HG03520 (cell line): ENCODE measurements at regions not wholly inside any gene's neighbourhood (a gene's known extent, or its start where the extent isn't known, plus 50 kb on each side); places are given as distances from the start of the nearest gene placed in this dataset.
A peak's percentile ranks its signal among the peaks of the same experiment; 100 is the strongest.
"Not testable (repeated sequence)": the region's sequence is repeated elsewhere in the genome, so short reads cannot be mapped to it uniquely, and the experiment has no call there.

Source experiments
- ATAC-seq: cut with Tn5 transposase; IDR thresholded peaks from one replicate; pipeline ENCODE4 v1.9.1; 2021; ENCODE audit warnings: mild to moderate bottlenecking, moderate library complexity; ENCODE audit not compliant: unreplicated experiment

DNA sequence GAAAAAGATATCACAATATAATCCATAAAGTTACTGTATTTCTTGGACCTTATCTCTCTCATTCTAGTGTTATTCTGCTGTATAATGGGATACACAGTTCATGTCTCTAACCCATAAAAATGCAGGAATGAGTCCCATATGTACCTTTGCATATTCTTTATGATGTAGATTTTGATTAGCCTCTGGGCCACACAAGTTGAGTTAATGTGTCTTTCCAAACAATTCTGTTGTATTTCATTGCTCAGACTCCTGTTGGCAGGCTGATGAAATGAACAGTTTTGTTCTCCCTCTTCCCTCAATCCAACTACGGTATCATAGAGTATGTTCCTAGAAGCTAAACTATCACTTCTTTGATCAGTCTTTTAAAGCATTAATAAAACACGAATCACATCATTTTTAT is 113.2 kb upstream of the SATB2 start:
- ATAC-seq, result no peak

DNA sequence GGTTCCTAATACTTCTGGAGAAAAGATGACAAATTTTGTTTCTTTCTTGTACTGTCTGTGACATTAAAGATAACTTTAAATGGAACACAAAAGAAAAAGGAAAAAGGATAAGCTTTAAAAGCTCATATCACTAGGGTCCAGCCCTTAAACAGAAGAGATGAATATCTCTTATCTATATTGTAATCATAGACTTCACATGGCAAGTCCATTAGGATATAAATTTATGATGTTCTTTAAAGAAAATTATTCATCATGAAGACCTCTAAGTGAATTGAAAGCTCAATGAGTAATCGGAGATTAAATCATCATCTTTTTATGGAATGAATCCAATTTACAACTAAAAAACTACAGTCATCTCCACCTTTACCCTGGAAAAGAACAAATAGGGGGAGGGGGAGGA is 111.6 kb upstream of the SATB2 start:
- ATAC-seq, result no peak

DNA sequence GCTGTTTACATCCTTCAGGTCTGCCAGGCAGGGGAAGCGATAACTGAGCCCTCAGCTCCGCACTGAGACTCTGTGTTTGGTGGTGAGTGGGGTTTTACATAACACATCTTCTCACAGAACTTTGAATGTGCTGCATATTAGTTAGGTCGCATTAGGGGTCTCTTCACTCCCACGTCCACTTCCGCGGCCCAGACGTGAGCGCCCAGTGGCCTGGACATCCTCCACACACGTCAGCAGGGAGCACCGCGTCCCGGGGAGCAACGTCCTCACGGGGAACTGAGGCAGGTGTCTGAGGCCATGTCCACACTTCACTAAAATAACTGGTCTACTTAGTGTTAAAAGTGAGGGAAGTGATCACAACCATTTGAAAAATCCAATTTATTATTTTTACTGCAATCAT is 100.4 kb upstream of the SATB2 start:
- no peak for ATAC-seq

DNA sequence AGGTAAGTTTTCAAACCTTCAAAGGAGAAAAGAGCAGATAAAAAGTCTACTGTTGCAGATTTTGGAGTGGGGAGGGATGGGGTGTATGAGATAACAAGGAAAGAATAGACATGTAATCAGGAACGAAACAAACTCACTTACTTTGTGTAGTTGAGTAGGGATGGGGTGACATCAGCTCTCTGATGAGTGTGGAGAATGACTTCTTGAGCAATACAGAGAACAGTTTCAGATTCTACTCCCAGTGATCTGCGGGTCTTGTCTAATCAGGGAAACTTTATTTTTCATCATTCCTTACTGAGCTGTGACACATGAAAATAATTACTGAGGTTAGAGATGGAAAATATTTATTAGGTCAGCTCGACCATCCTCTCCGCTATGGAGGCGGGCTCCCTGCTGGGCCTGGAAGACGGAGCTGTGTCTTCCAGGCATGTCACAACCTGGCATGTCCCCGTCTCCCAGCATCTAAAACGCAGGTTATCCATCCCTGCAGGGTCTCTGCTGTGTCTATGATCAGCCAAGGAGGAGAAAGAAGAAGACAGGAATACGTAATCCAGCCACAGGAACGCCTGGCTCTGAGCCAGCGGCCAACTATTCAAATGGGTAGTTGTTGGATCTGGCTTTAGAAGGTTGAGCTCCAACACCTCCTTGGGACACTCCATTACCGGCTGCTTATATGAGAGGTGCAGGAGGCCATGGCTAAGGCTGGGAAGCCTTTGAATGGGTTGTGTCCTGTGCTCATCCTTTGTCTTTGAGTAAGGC is 99.0 kb upstream of the SATB2 start:
- ATAC-seq, result no peak

DNA sequence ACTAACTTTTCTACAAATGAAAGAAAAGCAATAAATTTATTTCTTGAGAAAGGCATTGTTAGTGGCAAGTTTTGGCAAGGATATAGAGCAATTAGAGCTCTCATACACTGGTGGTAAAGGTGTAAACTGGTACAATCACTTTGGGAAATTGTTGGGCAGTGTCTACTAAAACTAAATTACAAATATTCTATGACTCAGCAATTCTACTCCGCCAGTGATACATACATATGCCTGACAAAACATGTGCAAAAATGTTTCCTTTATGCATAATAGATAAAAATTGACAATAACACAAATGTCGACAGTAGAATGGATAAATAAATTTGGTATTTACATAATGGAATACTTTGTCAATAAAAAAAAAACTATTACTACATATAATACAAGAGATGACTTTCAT is 96.3 kb upstream of the SATB2 start:
- no peak for ATAC-seq

DNA sequence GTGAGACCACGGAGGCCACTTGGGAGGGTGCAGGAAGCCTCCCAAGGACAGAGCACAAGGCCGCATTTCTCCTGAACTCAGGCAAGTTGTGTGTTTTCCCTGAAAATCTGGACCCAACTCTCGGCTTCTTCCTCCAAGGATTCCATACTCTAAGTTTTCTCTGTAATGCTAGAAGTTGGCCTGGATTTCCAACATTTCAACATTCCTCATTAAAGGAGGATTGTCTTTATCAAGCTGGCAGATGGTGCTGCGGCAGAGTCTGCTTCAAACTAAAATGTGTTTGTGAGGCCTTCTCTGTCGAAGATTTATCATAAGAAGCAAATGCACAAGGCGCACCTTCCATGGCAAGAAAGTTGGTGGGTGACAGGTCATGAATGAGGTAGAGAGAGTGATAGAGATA is 94.4 kb upstream of the SATB2 start:
- ATAC-seq, result no peak

DNA sequence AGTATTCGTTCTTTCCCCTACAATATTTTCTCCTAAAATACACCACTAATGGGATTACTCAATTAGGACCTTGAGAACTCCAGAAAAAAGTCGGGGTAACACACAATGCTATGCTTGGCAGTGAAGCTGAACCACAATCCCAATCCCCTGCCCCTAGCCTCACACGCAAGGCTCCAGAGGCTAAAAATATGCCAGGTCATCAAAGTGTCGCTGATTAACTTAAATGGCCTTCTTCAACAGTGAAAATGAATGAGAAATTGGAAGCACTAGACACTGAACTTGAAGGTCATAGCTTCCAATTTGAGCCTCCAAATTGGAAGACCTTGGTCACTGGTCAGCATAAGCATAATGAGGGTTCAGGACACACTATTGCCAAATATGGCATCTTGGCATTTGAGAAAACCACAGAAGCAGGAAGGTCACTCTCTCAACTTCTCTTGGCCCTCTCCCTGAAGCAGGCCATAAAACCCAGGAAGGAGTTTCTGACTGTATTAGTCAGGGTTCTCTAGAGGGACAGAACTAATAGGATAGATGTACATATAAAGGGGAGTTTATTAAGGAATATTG is 86.0 kb upstream of the SATB2 start:
- ATAC-seq, result no peak

DNA sequence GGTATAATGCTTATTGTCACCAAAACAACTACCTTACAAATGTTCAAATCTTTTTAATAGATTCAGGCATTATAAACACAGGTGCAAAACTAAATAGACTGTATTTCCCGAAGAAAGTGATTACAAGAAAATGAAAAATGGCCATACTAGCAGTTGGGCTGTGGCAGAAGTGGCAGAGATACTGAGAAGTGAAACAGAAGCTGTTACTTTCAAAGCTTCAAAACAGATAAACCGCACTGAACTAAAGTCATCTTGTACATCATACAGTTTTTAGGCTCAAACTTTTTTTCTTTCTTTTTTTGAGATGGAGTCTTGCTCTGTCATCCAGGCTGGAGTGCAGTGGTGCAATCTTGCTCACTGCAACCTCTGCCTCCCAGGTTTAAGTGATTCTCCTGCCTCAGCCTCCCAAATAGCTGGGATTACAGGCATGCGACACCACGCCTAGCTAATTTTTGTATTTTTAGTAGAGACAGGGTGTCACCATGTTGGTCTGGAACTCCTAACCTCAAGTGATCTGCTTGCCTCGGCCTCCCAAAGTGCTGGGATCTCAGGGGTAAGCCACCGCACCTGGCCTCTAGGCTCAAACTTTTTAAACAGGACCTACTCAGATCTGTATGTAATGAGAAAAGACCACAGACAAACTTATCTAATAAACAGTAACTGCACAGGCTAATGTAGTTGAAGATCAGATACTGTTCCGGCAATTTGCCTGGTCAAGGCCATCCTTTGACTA is 77.9 kb upstream of the SATB2 start:
- ATAC-seq, result no peak

DNA sequence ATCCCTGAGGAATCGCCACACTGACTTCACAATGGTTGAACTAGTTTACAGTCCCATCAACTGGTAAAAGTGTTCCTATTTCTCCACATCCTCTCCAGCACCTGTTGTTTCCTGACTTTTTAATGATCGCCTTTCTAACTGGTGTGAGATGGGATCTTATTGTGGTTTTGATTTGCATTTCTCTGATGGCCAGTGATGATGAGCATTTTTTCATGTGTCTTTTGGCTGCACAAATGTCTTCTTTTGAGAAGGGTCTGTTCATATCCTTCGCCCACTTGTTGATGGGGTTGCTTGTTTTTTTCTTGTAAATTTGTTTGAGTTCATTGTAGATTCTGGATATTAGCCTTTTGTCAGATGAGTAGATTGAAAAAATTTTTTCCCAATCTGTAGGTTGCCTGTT is 76.1 kb upstream of the SATB2 start:
- ATAC-seq, result not testable (repeated sequence)

DNA sequence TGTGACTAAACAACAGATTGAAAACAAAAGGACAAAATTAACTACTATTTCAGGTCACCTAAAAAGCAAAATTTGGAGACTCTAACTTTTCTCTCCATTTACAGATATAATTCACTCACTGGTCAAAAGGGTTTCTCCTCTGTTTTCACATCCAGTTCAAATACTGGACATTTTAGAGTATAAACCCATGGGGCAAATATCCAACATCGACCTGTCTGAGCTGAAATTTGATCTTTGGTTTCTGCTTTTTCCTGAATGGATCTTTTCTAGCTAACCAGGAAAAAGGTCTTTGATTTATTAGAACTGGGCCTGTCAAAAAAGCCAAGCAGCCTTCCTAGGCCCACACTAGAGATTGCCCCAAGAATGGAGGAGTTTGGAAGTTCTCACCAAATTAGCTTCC is 69.3 kb upstream of the SATB2 start:
- no peak for ATAC-seq

DNA sequence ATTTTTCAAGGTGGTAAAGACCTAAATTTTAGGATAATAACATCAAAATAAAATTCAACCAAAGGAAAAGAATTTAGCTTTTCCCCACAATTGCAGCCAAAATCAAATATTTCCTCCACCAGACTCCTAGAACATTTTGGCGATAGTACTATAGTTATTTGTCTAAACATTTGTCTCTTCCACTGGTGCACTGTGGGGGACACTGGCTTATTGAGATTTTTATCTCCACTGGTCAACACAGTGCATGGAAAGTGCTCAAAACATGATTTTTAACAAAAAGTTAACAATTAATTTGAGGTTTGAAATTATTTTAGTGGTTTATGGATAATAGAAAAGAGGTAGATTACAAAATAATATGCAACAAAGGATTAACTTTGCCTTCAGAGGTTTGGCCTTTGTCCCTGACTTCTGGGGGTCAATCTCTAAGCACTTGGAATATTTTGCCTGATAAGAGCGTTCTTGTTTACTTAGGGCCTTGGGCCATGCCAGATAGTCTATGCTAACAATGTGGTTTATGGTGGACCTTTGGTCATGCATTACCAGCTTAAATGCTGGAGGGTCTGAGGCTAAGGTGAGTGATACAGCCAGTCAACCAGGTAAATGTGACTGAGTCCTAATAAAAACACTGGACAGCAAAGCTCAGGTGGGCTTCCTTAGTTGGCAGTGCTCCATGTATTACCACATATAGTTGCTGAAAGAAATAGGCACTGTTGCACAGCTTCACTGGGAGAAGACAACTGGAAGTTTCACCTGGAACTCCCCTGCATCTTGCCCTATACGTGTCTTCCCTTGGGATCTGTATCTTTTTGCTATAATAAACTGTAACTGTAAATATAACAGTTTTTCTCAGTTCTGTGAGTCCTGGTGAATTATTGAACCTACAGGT is 67.2 kb upstream of the SATB2 start:
- no peak for ATAC-seq

DNA sequence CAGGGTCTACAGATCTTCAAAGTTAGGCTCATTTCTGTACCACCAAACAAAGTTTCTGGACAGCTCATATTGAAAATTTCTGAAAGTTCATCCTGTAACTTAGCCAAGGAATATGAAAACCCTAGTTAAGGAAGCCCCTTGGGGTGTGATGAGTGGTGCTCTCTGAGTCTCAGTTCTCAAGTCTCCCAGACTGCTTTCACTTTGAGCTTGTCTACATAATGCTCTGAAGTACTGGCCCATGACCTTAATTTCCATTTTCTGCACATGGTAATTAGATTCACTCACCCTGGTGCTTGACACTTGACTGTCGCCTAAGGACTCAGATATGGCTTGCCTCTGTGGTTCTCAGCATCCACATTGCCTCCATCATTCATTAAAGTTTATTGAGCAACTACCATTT is 51.7 kb upstream of the SATB2 start:
- ATAC-seq, result peak; percentile 75
